Omental fat pad (tissue), 3 donors: ENCODE measurements at regions not wholly inside any gene's neighbourhood (a gene's known extent, or its start where the extent isn't known, plus 50 kb on each side); places are given as distances from the start of the nearest gene placed in this dataset.

Experiments used
- ATAC-seq: fragments of 150-250 bp; one replicate; pipeline ENCODE4 v1.9.1; 2016; ENCODE audit warnings: mild to moderate bottlenecking, moderate library complexity; ENCODE audit not compliant: low FRiP score
- DNase-seq: peaks from one replicate; pipeline ENCODE4 v3.0.0-alpha.2; 2019; ENCODE audit warnings: low spot score
- CTCF ChIP-seq, 3 donors: fragments of 450-650 bp; IDR thresholded peaks; one replicate each; pipeline ENCODE4 v1.5.1; 2016 to 2017; ENCODE audit warnings: antibody characterized with exemption in 3 of 3, mild to moderate bottlenecking in 3 of 3, moderate library complexity in 2 of 3

- TF ChIP-seq CTCF (IDR thresholded peaks at IDR 0.05), result no peak
- no peak for DNase-seq
- ATAC-seq, result no peak
Observed at GRCh38 chr7:13189668-13190067, 502.2 kb downstream of the ARL4A start.

GRCh38 chr7:13197501-13197900, 510.1 kb downstream of the ARL4A start:
- ATAC-seq, result no peak
- no peak for DNase-seq
- TF ChIP-seq CTCF (IDR thresholded peaks at IDR 0.05), result no peak

- DNase-seq (no peak), ATAC-seq (no peak)
- TF ChIP-seq CTCF (IDR thresholded peaks at IDR 0.05), result no peak
Observed at GRCh38 chr7:13198036-13198435, 510.6 kb downstream of the ARL4A start.

DNA sequence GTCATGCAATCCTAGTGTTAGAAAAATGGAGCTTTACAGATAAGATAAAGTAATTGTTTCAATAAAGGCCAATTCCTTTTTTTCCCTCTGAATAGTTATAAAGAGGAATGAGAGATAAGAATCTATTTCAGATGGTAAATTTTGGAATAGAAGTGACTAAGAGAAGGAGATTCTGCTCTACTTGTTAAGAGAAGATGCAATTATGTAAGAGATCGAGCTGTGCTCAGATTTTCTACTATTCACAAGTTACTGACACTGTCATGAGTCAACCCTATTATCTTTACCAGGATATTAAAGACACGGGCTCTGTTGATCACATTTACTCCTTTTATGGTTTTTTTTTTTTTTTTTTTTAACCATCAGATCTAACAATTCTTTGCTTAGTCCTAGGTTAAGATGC, 511.3 kb downstream of the ARL4A start:
- DNase-seq (no peak), ATAC-seq (no peak)
- no peak for TF ChIP-seq CTCF (IDR thresholded peaks at IDR 0.05)

GRCh38 chr7:13201628-13202027, 514.2 kb downstream of the ARL4A start:
- ATAC-seq (no peak), DNase-seq (no peak)
- no peak for TF ChIP-seq CTCF (IDR thresholded peaks at IDR 0.05)

GRCh38 chr7:13217768-13218167, 530.3 kb downstream of the ARL4A start:
- no peak for DNase-seq
- TF ChIP-seq CTCF (IDR thresholded peaks at IDR 0.05), result no peak
- ATAC-seq, result no peak

DNA sequence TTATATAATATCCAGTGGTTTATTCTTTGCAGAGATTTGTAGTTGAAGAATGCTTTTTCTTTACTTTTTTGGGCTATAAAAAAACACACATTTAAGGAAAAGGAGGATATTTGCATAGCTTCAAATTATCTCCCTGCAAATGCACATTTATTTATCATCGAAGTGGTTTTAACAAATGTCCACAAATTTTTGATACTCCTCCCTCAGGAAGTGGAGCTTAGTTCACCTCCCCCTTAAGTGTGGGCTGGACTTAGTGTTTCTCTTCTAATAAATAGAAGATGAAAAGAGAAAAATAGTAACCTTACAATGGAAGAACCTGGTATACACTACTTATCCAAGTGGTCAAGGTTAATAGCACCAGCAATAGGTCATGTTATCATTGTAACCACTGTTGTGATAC, 537.6 kb downstream of the ARL4A start:
- no peak for TF ChIP-seq CTCF (IDR thresholded peaks at IDR 0.05)
- DNase-seq (no peak), ATAC-seq (no peak)
